Activated T-helper 17 cell treated with anti-CD3 and anti-CD28 coated beads, Interleukin-2, amount 50 U/mL, for 72 hours (primary cell): ENCODE measurements at regions not wholly inside any gene's neighbourhood (a gene's known extent, or its start where the extent isn't known, plus 50 kb on each side); places are given as distances from the start of the nearest gene placed in this dataset.
"Not testable (repeated sequence)": the region's sequence is repeated elsewhere in the genome, so short reads cannot be mapped to it uniquely, and the experiment has no call there.

Source experiments
- ATAC-seq: fragments of 150-1000 bp; cut with Tn5 transposase; replicated peaks from 2 replicates; pipeline ENCODE4 v1.10.0; 2021; ENCODE audit warnings: mild to moderate bottlenecking, moderate library complexity
- H3K27ac Mint-ChIP-seq: one replicate; pipeline ENCODE4 v1.8.0; 2022; ENCODE audit warnings: mixed read lengths
- H3K27me3 Mint-ChIP-seq: one replicate; pipeline ENCODE4 v1.8.0; 2022; ENCODE audit warnings: mixed read lengths
- H3K36me3 Mint-ChIP-seq: one replicate; pipeline ENCODE4 v1.8.0; 2022; ENCODE audit warnings: low read depth, mild to moderate bottlenecking, mixed read lengths
- H3K4me1 Mint-ChIP-seq: one replicate; pipeline ENCODE4 v1.8.0; 2022; ENCODE audit warnings: mixed read lengths
- H3K4me3 Mint-ChIP-seq: one replicate; pipeline ENCODE4 v1.8.0; 2022; ENCODE audit warnings: mild to moderate bottlenecking, mixed read lengths
- H3K9me3 Mint-ChIP-seq: one replicate; pipeline ENCODE4 v1.8.0; 2022; ENCODE audit warnings: mixed read lengths

- H3K36me3 Mint-ChIP-seq, result no peaks in the 10 kb centered on the region
- H3K9me3 Mint-ChIP-seq, result no peaks in the 10 kb centered on the region
- no peak overlapping the region for H3K4me3 Mint-ChIP-seq
- no peaks in the 10 kb centered on the region for H3K27me3 Mint-ChIP-seq
- no peak for ATAC-seq
- no peak overlapping the region for H3K27ac Mint-ChIP-seq
- H3K4me1 Mint-ChIP-seq, result no peaks in the 10 kb centered on the region
These were observed 302.7 kb downstream of the RFPL4B start for GRCh38 chr6:112649853-112650252.

GRCh38 chr6:112651239-112651638 is 304.1 kb downstream of the RFPL4B start:
- Mint-ChIP-seq H3K36me3 (no peaks in the 10 kb centered on the region), H3K4me3 (no peak overlapping the region), H3K4me1 (no peaks in the 10 kb centered on the region), H3K27me3 (no peaks in the 10 kb centered on the region), H3K9me3 (no peaks in the 10 kb centered on the region), H3K27ac (no peak overlapping the region)
- no peak for ATAC-seq

GRCh38 chr6:112659912-112660311 is 312.8 kb downstream of the RFPL4B start:
- no peaks in the 10 kb centered on the region for H3K36me3 Mint-ChIP-seq
- H3K27me3 Mint-ChIP-seq, result no peaks in the 10 kb centered on the region
- no peak for ATAC-seq
- no peak overlapping the region for H3K27ac Mint-ChIP-seq
- H3K4me3 Mint-ChIP-seq, result no peak overlapping the region
- no peaks in the 10 kb centered on the region for H3K9me3 Mint-ChIP-seq
- H3K4me1 Mint-ChIP-seq, result no peaks in the 10 kb centered on the region

- Mint-ChIP-seq H3K9me3 (peaks cover 3% of the 10 kb centered on the region), H3K27ac (no peak overlapping the region), H3K36me3 (no peaks in the 10 kb centered on the region), H3K4me1 (no peaks in the 10 kb centered on the region), H3K4me3 (no peak overlapping the region), H3K27me3 (no peaks in the 10 kb centered on the region)
- ATAC-seq, result no peak
These were observed 313.5 kb downstream of the RFPL4B start for GRCh38 chr6:112660626-112661025.

- no peak for ATAC-seq
- H3K36me3 Mint-ChIP-seq, result no peaks in the 10 kb centered on the region
- H3K9me3 Mint-ChIP-seq, result peaks cover 6% of the 10 kb centered on the region
- H3K4me3 Mint-ChIP-seq, result no peak overlapping the region
- no peaks in the 10 kb centered on the region for H3K4me1 Mint-ChIP-seq
- H3K27ac Mint-ChIP-seq, result no peak overlapping the region
- no peaks in the 10 kb centered on the region for H3K27me3 Mint-ChIP-seq
These were observed 316.6 kb downstream of the RFPL4B start for GRCh38 chr6:112663698-112664097.

GRCh38 chr6:112665114-112665513 is 318.0 kb downstream of the RFPL4B start:
- ATAC-seq, result no peak

GRCh38 chr6:112665815-112666214 is 318.7 kb downstream of the RFPL4B start:
- Mint-ChIP-seq H3K4me3 (no peak overlapping the region), H3K4me1 (no peaks in the 10 kb centered on the region), H3K27ac (no peak overlapping the region), H3K27me3 (no peaks in the 10 kb centered on the region), H3K9me3 (peaks cover 6% of the 10 kb centered on the region), H3K36me3 (no peaks in the 10 kb centered on the region)
- no peak for ATAC-seq

More at GRCh38 chr6:112665114-112665513, 318.0 kb downstream of the RFPL4B start:
- Mint-ChIP-seq H3K36me3 (no peaks in the 10 kb centered on the region), H3K9me3 (peaks cover 6% of the 10 kb centered on the region), H3K4me1 (no peaks in the 10 kb centered on the region), H3K4me3 (no peak overlapping the region), H3K27ac (no peak overlapping the region), H3K27me3 (no peaks in the 10 kb centered on the region)

- H3K4me1 Mint-ChIP-seq, result no peaks in the 10 kb centered on the region
- no peak overlapping the region for H3K4me3 Mint-ChIP-seq
- peaks cover 6% of the 10 kb centered on the region for H3K9me3 Mint-ChIP-seq
- ATAC-seq, result no peak
- H3K27me3 Mint-ChIP-seq, result no peaks in the 10 kb centered on the region
- no peaks in the 10 kb centered on the region for H3K36me3 Mint-ChIP-seq
- no peak overlapping the region for H3K27ac Mint-ChIP-seq
These were observed 320.3 kb downstream of the RFPL4B start for GRCh38 chr6:112667427-112667826.

GRCh38 chr6:112680091-112680490 is 333.0 kb downstream of the RFPL4B start:
- Mint-ChIP-seq H3K36me3 (no peaks in the 10 kb centered on the region), H3K9me3 (no peaks in the 10 kb centered on the region), H3K4me1 (no peaks in the 10 kb centered on the region), H3K4me3 (no peak overlapping the region), H3K27me3 (no peaks in the 10 kb centered on the region), H3K27ac (no peak overlapping the region)
- no peak for ATAC-seq

- Mint-ChIP-seq H3K27ac (no peak overlapping the region), H3K36me3 (no peaks in the 10 kb centered on the region)
These were observed 334.9 kb downstream of the RFPL4B start for GRCh38 chr6:112682071-112682470.

GRCh38 chr6:112683106-112683505 is 336.0 kb downstream of the RFPL4B start:
- Mint-ChIP-seq H3K36me3 (no peaks in the 10 kb centered on the region), H3K4me1 (no peaks in the 10 kb centered on the region), H3K27me3 (no peaks in the 10 kb centered on the region), H3K4me3 (no peak overlapping the region), H3K27ac (no peak overlapping the region), H3K9me3 (no peaks in the 10 kb centered on the region)
- ATAC-seq, result no peak

More at GRCh38 chr6:112682071-112682470, 334.9 kb downstream of the RFPL4B start:
- Mint-ChIP-seq H3K27me3 (no peaks in the 10 kb centered on the region), H3K4me3 (no peak overlapping the region), H3K9me3 (no peaks in the 10 kb centered on the region), H3K4me1 (no peaks in the 10 kb centered on the region)
- no peak for ATAC-seq

- no peak for ATAC-seq
- no peaks in the 10 kb centered on the region for H3K36me3 Mint-ChIP-seq
- H3K4me3 Mint-ChIP-seq, result no peak overlapping the region
- no peaks in the 10 kb centered on the region for H3K27me3 Mint-ChIP-seq
- H3K27ac Mint-ChIP-seq, result no peak overlapping the region
- H3K9me3 Mint-ChIP-seq, result no peaks in the 10 kb centered on the region
- no peaks in the 10 kb centered on the region for H3K4me1 Mint-ChIP-seq
These were observed 336.8 kb downstream of the RFPL4B start for GRCh38 chr6:112683926-112684325.

- H3K4me3 Mint-ChIP-seq, ATAC-seq, H3K4me1 Mint-ChIP-seq, H3K36me3 Mint-ChIP-seq, H3K27ac Mint-ChIP-seq, H3K9me3 Mint-ChIP-seq, H3K27me3 Mint-ChIP-seq: not testable (repeated sequence)
These were observed 338.5 kb downstream of the RFPL4B start for GRCh38 chr6:112685521-112686220.

GRCh38 chr6:112688487-112689165 is 341.5 kb downstream of the RFPL4B start:
- H3K27me3 Mint-ChIP-seq, H3K36me3 Mint-ChIP-seq, ATAC-seq, H3K4me3 Mint-ChIP-seq, H3K4me1 Mint-ChIP-seq, H3K27ac Mint-ChIP-seq, H3K9me3 Mint-ChIP-seq: not testable (repeated sequence)

- H3K27me3 Mint-ChIP-seq, H3K27ac Mint-ChIP-seq, H3K4me1 Mint-ChIP-seq, ATAC-seq, H3K9me3 Mint-ChIP-seq, H3K36me3 Mint-ChIP-seq, H3K4me3 Mint-ChIP-seq: not testable (repeated sequence)
These were observed 342.2 kb downstream of the RFPL4B start for GRCh38 chr6:112689183-112689858.
